PC-9 (cell line): ENCODE measurements at regions not wholly inside any gene's neighbourhood (a gene's known extent, or its start where the extent isn't known, plus 50 kb on each side); places are given as distances from the start of the nearest gene placed in this dataset.

Experiments
- CTCF ChIP-seq: fragments of 200-600 bp; sonication (generic); conservative IDR thresholded peaks from 2 replicates; pipeline ENCODE4 v1.6.1; 2017; ENCODE audit warnings: mixed run types, antibody characterized with exemption, mild to moderate bottlenecking, moderate library complexity
- EZH2 ChIP-seq: fragments of 200-600 bp; sonication (generic); IDR thresholded peaks from 2 replicates; pipeline ENCODE4 v1.8.0; 2017; ENCODE audit warnings: antibody characterized with exemption, low read depth

- TF ChIP-seq EZH2 = no peak
- TF ChIP-seq CTCF = no peak
Observed at GRCh38 chr5:14011089-14012020, 66.9 kb upstream of the DNAH5 start.
